SKM-1 treated with dmso at 0.1 percent for 144 hours (cell line): ENCODE measurements at regions not wholly inside any gene's neighbourhood (a gene's known extent, or its start where the extent isn't known, plus 50 kb on each side); places are given as distances from the start of the nearest gene placed in this dataset.

Experiments
- DNase-seq: peaks from one replicate; lab custom pipeline; 2025; ENCODE audit not compliant: unreplicated experiment; lab: John Stamatoyannopoulos, UW

DNA sequence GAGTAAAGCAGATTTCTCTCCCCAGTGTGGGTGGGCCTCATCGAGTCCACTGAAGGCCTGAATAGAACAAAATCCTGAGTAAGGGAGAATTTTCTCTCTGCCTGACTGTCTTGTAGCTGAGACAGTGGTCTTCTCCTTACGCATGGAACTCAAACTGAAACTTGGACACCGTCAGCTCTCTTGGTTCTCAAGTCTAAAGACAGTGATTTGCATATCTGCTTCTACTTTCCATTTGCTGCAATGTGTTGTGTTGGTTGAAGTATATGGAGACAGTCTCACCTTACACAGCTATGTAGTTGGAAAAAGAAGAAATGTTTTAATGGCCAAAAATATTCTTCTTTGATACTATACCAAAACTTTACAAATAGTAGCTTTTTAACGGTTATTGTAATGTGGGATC, 160.2 kb upstream of the LMNTD1 start:
- no peak for DNase-seq

DNA sequence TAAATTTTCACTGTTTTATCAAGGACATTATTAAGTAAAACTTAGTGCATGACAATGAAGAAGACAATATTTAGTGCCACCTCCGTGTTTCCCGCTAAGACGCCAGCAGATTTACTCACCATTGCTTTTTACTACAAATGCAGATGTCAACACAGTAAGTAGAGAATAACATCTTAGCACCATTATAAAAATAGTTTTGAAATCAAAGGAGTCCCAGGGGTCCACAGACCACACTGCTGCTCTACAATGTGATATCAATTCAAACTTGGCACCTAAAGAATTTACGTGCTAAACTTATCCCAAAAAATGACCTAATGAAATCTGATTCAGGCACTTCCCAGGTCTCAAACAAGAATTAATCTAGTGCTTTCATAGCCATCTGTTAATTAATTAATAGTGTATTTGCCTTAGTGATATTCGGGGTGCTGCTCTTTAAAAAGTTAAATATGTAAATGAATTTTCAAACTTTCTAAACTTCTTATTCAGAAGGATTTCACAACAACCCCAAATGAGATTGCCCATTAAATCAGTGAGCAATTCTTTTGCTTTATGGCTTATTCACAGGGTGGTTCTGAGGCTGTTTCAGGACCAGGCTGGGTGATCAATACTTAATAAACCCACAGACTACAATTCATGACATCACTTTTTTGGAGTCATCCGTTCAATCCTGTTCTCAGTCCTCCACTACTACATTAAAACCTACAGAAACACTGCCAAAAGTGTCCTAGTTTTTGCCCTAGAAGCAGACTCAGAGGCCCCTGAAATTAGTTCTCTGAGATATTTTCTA, 161.3 kb upstream of the LMNTD1 start:
- no peak for DNase-seq

DNA sequence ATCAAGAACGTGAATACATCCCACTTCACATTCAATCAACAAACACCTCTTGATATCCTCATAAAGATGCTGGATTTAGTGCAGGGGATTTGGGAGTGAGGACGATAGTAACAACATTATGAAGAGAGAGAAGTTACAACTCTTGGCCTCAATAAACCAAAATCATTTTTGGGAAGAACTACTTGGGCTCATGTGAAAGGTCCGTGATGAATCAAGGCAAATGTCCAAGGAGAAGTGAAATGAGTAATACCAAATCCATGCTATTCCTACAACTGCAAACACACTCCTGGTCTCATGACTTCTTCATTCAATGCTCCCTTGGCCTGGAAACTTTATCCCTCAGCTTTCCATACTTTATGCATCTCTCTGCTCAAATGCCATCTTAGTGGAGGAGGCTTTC, 162.0 kb upstream of the LMNTD1 start:
- no peak for DNase-seq

DNA sequence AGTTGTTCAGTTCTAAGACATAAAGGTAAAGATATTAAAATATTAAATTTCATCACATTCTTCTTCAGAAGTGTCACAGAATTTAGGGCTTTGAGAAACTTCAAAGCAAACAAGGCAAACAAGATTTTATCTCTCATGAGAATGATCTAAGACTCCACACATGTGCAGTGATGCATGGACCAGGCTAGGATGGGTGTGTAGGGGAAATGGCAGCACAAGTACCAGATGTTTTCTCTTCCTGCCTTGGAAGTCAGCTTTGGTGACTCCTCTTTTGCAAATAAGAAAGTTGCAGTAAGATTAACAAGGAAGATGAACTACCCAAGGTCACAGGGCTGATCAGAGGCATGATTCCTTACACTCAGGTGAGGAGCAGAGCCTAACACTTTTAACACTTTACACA, 163.8 kb upstream of the LMNTD1 start:
- DNase-seq: no peak

DNA sequence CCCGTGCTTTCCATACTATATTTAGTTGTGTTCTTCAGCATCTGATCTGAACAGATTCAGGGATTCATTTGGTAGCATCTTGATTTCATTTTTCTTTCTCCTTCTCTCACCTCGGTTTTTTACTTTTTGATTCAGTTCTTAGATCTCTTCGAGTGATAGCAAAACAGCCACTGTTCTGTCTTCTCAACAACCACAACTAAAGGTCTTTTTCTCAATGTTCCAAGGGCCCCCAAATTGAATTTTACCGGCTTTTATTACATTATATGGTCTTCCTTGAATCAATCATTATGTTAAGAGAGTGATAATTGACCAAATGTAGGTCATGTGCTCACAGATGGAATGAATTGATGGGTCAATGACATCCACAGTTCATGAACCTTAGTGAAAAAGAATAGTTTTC, 164.5 kb upstream of the LMNTD1 start:
- DNase-seq: no peak

DNA sequence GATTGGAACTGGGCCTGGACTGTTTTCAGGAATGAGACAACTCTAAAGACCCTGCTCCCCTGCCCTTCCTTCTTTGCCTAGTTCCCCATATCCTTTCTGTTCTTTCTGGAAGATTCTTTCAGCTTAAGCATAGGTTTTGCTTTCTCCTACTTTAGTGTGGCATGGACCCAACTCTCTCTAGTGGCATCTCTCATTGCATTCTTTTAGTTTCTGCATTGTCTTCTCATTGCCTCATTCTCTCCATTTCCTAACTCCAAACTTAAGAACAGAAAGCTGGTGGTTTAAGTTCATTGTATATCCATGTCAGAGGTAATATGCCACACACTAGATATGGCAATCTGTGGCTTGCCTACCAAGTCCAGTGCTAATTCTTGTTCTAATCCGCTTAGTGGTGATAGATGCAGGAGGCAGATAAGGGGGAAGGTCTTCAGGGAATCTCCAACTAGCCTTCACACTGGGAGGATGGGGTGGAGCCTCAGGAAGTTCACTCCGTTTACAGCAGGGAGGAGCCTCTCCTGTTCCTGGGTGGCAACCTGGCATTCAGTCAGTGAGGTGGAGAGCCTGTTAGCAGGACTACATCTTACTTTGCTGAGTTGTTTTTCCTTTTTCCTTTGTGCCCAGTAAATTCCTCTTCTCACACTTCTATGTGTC, 165.1 kb upstream of the LMNTD1 start:
- DNase-seq: no peak

DNA sequence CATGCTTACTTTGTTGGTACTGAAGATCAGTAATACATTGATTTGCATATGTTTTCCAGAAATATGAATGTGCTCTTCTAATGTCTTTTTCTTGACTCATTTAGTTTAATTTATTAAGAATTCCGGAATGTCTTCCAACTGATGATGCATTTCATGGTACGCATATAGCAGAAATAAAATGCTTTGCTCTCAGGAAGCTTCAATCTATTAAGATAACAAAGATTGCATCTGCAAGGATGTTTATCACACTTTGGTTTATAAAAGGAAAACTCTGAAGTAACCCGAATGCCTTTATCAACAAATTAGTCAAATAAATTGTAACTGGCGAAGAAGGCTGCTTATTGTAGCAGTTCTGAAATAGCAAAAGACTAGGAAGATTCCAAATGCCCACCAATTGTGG, 166.4 kb upstream of the LMNTD1 start:
- DNase-seq: no peak

DNA sequence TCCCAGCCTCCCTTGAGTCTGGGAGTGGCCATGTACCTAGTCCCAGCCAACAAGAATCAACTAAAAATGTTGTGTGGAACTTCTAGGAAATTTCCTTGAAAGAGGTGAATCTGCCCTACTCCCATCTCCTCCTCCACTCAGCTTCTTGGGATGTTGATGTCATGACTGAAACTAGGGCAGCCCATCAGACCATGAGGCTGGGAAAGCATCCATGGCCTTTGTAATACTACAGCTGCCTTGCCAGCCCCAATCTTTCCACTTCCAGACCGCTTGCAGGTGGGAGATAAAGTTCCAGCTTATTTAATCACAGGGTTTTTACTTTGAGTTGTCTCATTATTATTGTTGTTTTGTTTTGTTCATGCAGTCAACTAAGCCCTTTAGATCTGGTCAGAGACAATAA, 170.3 kb upstream of the LMNTD1 start:
- DNase-seq: no peak

DNA sequence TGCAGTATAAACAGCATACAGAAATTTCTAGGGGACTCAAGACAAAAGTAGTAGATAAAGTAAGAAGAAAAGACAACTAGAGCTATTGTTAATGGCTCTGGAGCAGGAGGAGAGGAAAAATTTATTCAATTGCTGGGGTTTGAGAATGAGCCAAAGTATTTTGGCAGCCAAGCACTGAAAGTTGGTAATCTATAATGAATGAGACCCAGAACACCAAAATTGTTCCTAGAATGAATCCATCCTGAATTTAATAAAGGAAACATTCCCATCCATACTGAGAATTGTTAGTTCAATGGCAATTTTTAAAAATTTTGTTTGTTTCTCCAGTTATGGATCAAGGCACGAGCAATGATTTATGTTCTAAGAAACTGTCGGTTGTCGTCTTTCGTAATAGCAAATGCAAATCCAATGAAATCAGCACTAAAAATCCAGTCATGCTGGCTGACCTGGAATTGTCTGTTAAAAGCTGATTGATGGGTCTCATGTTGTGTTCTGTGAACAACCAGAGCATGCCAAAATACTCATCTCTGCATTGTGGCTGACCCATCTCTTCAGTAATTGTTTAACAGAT, 170.9 kb upstream of the LMNTD1 start:
- no peak for DNase-seq

DNA sequence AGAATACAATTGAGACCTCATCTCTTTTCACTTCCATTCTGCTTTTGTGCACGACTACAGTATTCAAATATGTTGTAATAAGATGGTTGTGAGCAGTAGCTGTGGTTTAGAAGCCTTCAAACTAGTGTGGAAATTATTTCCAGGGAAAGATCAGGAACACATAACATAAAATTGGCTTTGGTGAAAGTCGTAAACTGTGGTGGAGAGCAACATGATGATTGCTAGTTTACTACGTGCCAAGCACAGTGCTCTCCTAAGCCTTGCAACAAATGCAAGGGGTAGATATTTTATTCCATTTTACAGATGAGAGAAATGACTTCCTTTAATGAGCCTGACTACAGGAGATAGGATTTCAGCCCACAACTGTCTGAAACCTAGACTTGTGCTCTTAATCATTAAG, 172.4 kb upstream of the LMNTD1 start:
- DNase-seq: no peak

DNA sequence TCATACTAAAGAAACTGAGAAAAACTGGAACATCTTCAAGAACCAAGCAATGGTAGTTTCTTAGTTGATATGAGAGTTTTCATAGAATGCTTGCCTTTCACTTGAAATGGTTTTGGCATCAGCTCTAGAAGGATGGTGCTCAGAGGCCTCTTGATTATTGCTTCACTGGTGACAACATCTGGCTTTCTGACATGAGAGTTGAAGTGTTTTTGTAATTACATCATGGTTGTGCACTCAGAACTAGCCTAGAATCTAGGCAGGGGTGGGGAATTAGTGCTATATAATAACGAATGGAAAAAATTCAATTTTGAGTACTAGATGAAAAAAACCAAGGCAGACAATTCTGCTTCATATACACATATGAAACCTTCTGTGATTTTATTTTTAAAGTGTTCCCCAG, 172.8 kb upstream of the LMNTD1 start:
- no peak for DNase-seq

DNA sequence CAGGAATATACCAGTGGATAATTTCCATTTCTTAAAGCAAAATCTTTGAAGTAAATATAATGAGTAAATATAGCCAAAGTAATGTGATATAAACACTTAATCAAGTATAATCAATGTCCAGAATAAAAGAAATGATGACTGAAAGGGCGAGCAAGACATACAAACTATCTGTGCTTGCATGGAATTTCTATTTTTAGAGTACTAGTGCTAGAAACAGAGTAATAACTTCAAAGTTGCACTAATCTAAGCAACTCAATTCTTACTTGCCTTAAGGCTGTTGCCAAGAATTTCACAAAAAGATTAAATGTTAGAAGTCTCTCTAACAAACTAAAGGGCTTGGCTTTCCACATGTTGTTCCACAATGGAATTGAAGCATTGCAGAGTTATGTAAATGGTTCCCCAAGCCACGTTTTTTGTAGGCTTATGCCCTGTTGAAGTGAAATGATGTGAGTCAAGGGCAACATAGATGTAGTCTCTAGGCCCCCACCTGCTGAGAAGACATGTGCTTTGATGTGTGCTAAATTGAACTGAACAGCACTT, 175.0 kb upstream of the LMNTD1 start:
- DNase-seq: no peak

DNA sequence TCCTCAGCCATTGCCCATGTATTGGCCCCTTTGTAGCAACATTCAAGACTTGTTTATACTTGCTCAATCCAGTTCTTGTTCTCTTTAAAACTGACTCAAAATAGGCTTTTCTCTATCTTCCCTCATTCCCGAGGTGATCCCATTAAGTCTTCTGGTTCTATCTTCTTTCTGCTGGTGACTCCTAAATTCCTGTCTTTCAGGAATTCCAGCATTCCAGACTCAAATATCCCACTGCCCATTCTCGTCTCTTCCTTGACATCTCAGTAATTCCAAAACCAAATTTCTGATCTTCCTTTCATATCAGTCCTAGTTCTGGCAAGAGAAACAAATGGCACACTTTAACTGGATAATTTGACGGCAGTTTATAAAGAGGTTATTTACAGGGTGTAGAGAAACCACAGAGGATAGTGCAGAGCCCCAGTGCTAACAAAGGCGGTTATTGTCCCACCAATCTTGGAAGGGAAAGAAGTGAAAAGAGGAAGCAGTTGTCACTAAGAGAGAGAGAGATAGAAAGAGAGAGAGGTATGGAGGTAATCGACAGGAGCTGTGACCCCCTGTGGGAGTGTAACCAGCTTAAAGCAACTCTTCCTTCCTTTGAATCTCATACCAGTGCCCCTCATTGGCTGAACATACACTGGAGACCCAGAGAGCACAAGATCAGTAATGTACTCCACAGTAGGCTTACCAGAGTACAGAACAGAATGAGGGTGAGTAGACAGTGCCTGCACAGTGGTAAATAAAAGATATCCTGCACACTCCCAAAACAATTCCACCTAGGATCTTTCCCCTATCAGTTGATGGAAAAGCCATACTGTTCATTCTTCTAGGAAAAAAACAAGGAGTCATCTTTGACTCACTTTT, 177.6 kb upstream of the LMNTD1 start:
- DNase-seq: no peak

DNA sequence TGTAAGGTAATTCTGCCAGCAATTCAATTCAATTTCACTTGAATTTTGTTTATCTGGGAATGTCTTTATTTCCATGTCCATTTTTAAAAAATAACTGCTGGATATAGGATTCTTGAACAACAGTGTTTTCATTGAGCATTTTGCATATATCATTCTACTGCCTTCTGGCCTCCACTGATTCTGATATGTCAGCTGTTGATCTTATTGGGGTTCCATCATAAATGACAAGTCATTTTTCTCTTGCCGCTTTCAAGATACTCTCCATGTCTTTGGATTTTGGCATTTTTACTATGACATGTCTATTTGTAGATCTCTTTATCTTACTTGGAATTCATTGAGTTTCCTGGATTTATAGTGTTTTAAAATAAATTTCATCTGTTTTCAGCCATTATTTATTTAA, 180.5 kb upstream of the LMNTD1 start:
- no peak for DNase-seq

DNA sequence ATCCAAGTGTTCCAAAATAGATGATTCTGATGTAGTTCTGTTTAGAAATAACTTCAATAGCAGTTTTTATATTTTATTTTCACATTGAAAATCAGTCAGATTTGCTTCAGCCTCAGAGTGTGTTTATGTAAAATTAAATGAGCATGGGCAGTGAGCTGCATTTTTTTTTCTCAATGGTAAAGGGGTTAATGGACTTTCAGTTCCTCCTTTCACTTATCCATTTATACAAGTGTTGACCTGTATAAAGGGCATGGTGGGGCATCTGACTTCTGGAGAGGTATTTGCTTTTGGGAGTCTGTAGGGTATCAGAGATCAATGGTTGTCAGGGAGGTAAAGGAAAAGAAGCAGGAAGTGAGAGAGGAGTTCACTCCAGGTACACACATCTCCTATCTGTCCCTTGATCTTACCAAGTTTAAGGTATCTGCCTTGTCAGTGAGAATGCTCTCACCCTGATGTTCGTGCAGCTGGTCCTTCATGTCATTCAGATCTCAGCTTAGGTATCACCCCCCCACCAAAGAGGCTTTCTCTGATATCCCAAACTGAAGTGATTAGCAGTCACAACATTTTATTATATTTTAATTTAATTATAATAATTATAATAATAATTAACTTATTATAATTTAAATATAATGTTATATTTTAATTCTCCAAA, 181.6 kb upstream of the LMNTD1 start:
- no peak for DNase-seq

DNA sequence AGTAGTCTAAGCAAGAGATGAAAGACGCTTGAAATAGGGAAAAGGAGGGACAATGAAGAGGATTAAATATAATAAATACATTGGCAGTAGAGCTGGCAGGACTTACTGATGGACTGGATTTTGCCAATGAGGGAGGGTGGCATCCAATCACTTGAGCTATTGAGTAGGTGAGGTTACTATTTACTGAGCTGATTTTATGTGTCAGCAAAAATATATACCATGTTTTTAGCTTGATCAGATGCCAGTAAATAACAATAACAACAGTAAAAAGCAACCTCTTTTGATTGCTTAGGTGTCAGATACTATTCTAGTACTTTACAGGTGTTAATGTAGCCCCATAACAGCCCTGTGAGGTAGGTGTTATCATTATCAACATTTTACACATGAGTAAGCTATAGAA, 187.5 kb upstream of the LMNTD1 start:
- no peak for DNase-seq

DNA sequence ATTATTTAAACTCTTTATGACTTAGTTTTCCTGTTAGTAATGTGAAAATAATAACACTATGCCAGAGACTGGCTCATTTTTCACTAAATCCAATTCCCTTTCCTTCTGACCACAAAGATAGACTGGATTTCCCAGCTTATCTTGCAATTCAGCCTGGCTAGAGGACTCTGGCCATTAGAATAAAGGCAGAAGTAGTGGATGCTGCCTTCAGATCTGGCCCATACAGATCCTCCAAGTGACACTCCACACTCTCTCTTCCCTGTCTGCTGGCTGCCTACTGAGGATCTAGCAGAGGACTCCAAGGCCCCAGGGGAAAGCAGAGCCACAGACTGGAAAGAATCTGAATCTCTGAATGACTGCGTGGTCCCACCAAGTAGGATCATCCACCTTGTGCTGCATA, 188.8 kb upstream of the LMNTD1 start:
- no peak for DNase-seq

DNA sequence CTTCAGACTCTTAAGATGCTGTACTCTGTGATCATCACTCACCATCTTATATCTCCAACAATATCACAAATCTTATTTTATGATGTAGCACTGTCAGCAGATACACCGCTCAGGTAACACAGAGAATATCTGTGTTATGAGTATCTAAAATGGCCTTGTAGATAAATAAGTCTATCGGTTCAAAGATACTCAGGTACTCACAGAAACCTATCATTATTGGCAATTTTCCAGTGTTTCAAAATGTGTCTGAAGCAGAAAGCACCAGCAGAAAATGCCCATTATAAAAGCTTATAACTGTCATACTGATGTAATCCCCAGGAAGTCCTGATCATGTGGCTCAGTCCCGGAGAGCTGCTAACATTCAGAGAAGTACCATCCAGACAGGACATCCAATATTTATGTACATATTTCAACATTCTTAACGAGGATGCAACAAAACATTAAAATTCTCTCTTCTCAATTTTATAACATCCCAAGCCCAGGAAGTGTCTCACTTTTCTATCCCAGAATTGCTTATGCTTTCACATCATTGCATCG, 190.7 kb upstream of the LMNTD1 start:
- no peak for DNase-seq

DNA sequence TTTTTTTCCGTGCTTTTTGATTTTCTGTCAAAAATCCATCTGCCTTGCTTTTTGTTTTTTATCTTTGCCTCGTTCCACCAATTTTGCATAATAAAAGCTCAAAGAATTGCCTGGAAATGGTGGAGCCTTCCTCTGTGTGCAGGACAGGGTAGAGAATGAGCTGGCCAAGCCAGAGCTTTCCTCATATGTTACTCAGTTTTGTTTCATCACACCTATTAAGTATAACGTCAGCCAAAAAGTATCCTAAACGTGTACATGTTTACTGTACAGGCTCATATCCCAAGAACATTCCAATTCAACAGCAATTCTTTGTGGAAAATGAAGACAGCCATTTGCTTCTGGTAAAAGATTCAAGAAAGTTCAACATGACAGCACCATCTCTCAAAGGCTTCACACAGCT, 191.2 kb upstream of the LMNTD1 start:
- DNase-seq: no peak

DNA sequence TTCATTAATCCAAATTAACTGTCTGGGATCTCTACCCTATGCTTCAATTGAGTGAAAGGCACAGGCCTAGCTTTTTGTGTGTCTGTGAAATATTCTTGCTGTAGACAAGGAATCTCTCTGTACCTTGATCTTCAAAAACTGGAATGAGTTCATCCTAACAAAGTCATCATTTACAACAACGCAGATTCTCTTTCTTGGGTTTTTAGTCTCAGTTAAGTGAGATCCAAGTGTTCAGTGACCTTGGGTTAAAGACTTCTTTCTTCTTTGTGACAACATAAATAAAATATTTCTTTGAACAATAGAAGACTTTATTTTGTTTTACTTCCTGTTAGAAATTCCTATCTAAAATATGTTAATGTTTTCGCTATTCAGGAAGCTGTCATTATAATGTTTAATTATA, 192.2 kb upstream of the LMNTD1 start:
- DNase-seq: no peak

DNA sequence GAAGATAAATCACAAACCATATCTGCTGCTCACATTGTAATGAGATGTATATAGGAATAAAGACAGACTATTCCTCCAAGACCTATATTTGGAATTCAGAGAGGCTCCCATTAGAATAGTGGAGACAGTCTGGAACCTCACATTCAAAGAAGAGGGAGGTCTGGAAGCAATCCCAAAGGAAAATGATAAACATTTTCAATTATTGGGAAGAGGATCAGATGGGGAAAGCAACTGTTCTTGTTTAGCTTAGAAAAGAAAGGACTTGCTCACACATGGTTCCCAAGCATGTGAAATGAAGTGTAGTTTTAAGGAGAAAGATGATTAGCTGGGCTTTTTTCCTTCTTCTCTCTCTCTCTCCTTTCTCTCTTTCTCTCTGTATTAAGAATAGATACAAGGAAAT, 193.0 kb upstream of the LMNTD1 start:
- no peak for DNase-seq
